ENCODE measurements at regions not wholly inside any gene's neighbourhood (a gene's known extent, or its start where the extent isn't known, plus 50 kb on each side); places are given as distances from the start of the nearest gene placed in this dataset.

DNA sequence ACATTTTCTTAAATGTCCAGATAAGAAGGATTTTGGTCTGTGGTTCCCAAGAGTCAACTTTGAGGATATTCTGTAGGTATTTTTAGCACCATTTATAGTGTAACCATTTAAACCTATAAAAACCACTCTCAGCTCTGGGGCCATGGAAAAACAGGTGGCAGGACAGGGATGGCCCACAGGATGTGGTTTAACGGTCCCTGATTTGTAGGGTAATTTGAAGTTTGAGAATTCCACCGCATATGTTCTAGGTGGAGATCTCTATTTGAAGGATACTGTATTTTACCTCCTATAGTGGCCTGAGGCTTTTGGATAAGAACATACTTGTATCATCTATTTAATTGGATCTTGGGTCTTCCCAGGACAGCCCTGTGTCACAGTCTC is 62.4 kb upstream of the IGLL5 start:
- TF ChIP-seq POLR2A (IDR thresholded peaks at IDR 0.05; ENCODE audit: low read length) = no peak
- no peak for TF ChIP-seq GATA1 (IDR thresholded peaks at IDR 0.05; ENCODE audit: low read depth, low read length)
